RKO (cell line): ENCODE measurements at regions not wholly inside any gene's neighbourhood (a gene's known extent, or its start where the extent isn't known, plus 50 kb on each side); places are given as distances from the start of the nearest gene placed in this dataset.
A peak's percentile ranks its signal among the peaks of the same experiment; 100 is the strongest.
"Not testable (repeated sequence)": the region's sequence is repeated elsewhere in the genome, so short reads cannot be mapped to it uniquely, and the experiment has no call there.

Source experiments
- DNase-seq: peaks from one replicate; pipeline ENCODE4 v3.0.0-alpha.2; 2016; ENCODE audit warnings: low spot score

GRCh38 chr10:62658516-62658915 lies 146.0 kb upstream of the ADO start:
- no peak for DNase-seq

- no peak for DNase-seq
These were observed 143.4 kb upstream of the ADO start for GRCh38 chr10:62661143-62661542.

GRCh38 chr10:62662486-62662885 lies 142.0 kb upstream of the ADO start:
- DNase-seq: no peak

- DNase-seq: no peak
These were observed 138.7 kb upstream of the ADO start for GRCh38 chr10:62665771-62666170.

GRCh38 chr10:62666275-62666674 lies 138.2 kb upstream of the ADO start:
- DNase-seq: no peak

- DNase-seq: no peak
These were observed 135.2 kb upstream of the ADO start for GRCh38 chr10:62669341-62669740.

- DNase-seq: no peak
These were observed 133.4 kb upstream of the ADO start for GRCh38 chr10:62671104-62671503.

GRCh38 chr10:62681211-62681940 lies 123.1 kb upstream of the ADO start:
- DNase-seq: no peak

- DNase-seq: no peak
These were observed 119.6 kb upstream of the ADO start for GRCh38 chr10:62684911-62685310.

- DNase-seq: peak; percentile 58
These were observed 117.2 kb upstream of the ADO start for GRCh38 chr10:62687230-62687748.

- no peak for DNase-seq
These were observed 115.4 kb upstream of the ADO start for GRCh38 chr10:62688971-62689700.

GRCh38 chr10:62689712-62690111 lies 114.8 kb upstream of the ADO start:
- no peak for DNase-seq

GRCh38 chr10:62690703-62691102 lies 113.8 kb upstream of the ADO start:
- DNase-seq: no peak

GRCh38 chr10:62691336-62691735 lies 113.2 kb upstream of the ADO start:
- DNase-seq: no peak

- DNase-seq: no peak
These were observed 112.4 kb upstream of the ADO start for GRCh38 chr10:62692085-62692484.

GRCh38 chr10:62693306-62693705 lies 111.2 kb upstream of the ADO start:
- DNase-seq: no peak

GRCh38 chr10:62694537-62695126 lies 109.9 kb upstream of the ADO start:
- DNase-seq: no peak

- no peak for DNase-seq
These were observed 107.7 kb upstream of the ADO start for GRCh38 chr10:62696798-62697197.

- DNase-seq: no peak
These were observed 105.4 kb upstream of the ADO start for GRCh38 chr10:62699148-62699547.

- DNase-seq: not testable (repeated sequence)
These were observed 100.4 kb upstream of the ADO start for GRCh38 chr10:62704121-62704520.

- no peak for DNase-seq
These were observed 98.7 kb upstream of the ADO start for GRCh38 chr10:62705789-62706188.

GRCh38 chr10:62707810-62708209 lies 96.7 kb upstream of the ADO start:
- no peak for DNase-seq

GRCh38 chr10:62708569-62708968 lies 96.0 kb upstream of the ADO start:
- DNase-seq: no peak
